A549 (cell line): ENCODE measurements at regions not wholly inside any gene's neighbourhood (a gene's known extent, or its start where the extent isn't known, plus 50 kb on each side); places are given as distances from the start of the nearest gene placed in this dataset.

Source experiments
- ATAC-seq, 2 experiments: fragments of 200-7000 bp in 1 of 2; fragments of >200 bp in 1 of 2; cut with Nextera tagmentation in 1 of 2; cut with Tn5 transposase in 1 of 2; 3 replicates each; pipeline versions ENCODE4 v1.8.0 to v1.9.1; 2018 to 2020; ENCODE audit warnings: mild to moderate bottlenecking in 1 of 2, moderate library complexity in 1 of 2
- CTCF ChIA-PET: fragments of 300-600 bp; sonication (Branson Sonifier 250); formaldehyde crosslinking; extraction: SDS; loops from one replicate; lab custom pipeline; 2021; ENCODE audit warnings: antibody characterized with exemption, inconsistent platforms; lab: Yijun Ruan, JAX
- POLR2A ChIA-PET: fragments of 350-600 bp; formaldehyde crosslinking; extraction: SDS; loops from one replicate; lab custom pipeline; 2021; ENCODE audit warnings: antibody characterized with exemption, inconsistent platforms; lab: Yijun Ruan, JAX
- DNase-seq, 2 experiments: peaks; one replicate each; pipeline versions ENCODE4 v3.0.0 to v3.0.0-alpha.2; 2011 to 2016; ENCODE audit warnings: low read depth in 1 of 2, low spot score in 1 of 2
- FAIRE-seq: peaks from 2 replicates; lab custom pipeline; 2011; peaks lifted over from hg19 to GRCh38; lab: Jason Lieb, UNC
- H3K27ac ChIP-seq, 2 experiments: fragments of >200 bp; sonication (Bioruptor Twin); formaldehyde crosslinking; 3 replicates each; pipeline ENCODE4 v1.5.1; 2016 to 2017
- H3K4me1 ChIP-seq: fragments of >200 bp; sonication (Bioruptor Twin); formaldehyde crosslinking; 3 replicates; pipeline ENCODE4 v1.6.1; 2016
- H3K4me2 ChIP-seq: fragments of >200 bp; sonication (Bioruptor Twin); formaldehyde crosslinking; 3 replicates; pipeline ENCODE4 v1.6.1; 2016
- H3K4me3 ChIP-seq: fragments of >200 bp; sonication (Bioruptor Twin); formaldehyde crosslinking; 3 replicates; pipeline ENCODE4 v1.5.1; 2016
- H3K9me3 ChIP-seq: fragments of >200 bp; sonication (Bioruptor Twin); formaldehyde crosslinking; 3 replicates; pipeline ENCODE4 v1.6.1; 2016
- BHLHE40 ChIP-seq: IDR thresholded peaks from 2 replicates; pipeline ENCODE4 v1.6.1; 2012; ENCODE audit warnings: low read depth, low read length, inconsistent platforms
- CEBPB ChIP-seq, 2 experiments: fragments of >200 bp in 1 of 2; sonication (Bioruptor Twin) in 1 of 2; formaldehyde crosslinking in 1 of 2; IDR thresholded peaks; 2 replicates each; pipeline ENCODE4 v1.6.1; 2012 to 2016
- CHD2 ChIP-seq: fragments of 150-350 bp; IDR thresholded peaks from 2 replicates; pipeline ENCODE4 v1.6.1; 2014; ENCODE audit warnings: low read length; ENCODE audit not compliant: partially characterized antibody
- CHD4 ChIP-seq: fragments of 200-600 bp; sonication (generic); IDR thresholded peaks from 2 replicates; pipeline ENCODE4 v1.6.1; 2016; ENCODE audit warnings: antibody characterized with exemption, mild to moderate bottlenecking, borderline replicate concordance
- EP300 ChIP-seq, 2 experiments: fragments of >200 bp; sonication (Bioruptor Twin); formaldehyde crosslinking; IDR thresholded peaks; 2 replicates in 1 of 2; 3 replicates in 1 of 2; pipeline ENCODE4 v1.6.1; 2016 to 2017
- FOSB ChIP-seq: fragments of 250-450 bp; sonication (Bioruptor Pico); IDR thresholded peaks from 2 replicates; pipeline ENCODE4 v1.5.0; 2020; ENCODE audit warnings: mild to moderate bottlenecking, moderate library complexity
- HEYL ChIP-seq: fragments of 250-450 bp; sonication (Bioruptor Pico); IDR thresholded peaks from 2 replicates; pipeline ENCODE4 v1.8.0; 2021; ENCODE audit warnings: mild to moderate bottlenecking, moderate library complexity
- JUN ChIP-seq, 2 experiments: fragments of >200 bp; sonication (Bioruptor Twin); formaldehyde crosslinking; IDR thresholded peaks; 2 replicates in 1 of 2; 3 replicates in 1 of 2; pipeline ENCODE4 v1.6.1; 2016 to 2017
- MAZ ChIP-seq: fragments of 150-350 bp; IDR thresholded peaks from 2 replicates; pipeline ENCODE4 v1.6.1; 2014; ENCODE audit warnings: antibody characterized with exemption, low read depth, low read length, borderline replicate concordance
- PHF8 ChIP-seq: fragments of 200-600 bp; sonication (generic); IDR thresholded peaks from 2 replicates; pipeline ENCODE4 v1.6.1; 2016; ENCODE audit warnings: low read depth, mild to moderate bottlenecking, antibody characterized with exemption, moderate library complexity, borderline replicate concordance
- POLR2A ChIP-seq: IDR thresholded peaks from 2 replicates; pipeline ENCODE4 v1.6.1; 2012; ENCODE audit warnings: mild to moderate bottlenecking, low read length
- RAD21 ChIP-seq, 2 experiments: fragments of >200 bp in 1 of 2; sonication (Bioruptor Twin) in 1 of 2; formaldehyde crosslinking in 1 of 2; IDR thresholded peaks in 1 of 2; conservative IDR thresholded peaks in 1 of 2; 2 replicates in 1 of 2; 3 replicates in 1 of 2; pipeline ENCODE4 v1.6.1; 2012 to 2018; ENCODE audit warnings: inconsistent platforms in 1 of 2
- RARB ChIP-seq: fragments of 250-450 bp; sonication (Bioruptor Pico); IDR thresholded peaks from 2 replicates; pipeline ENCODE4 v1.8.0; 2021; ENCODE audit warnings: mild to moderate bottlenecking, moderate library complexity
- ZC3H11A ChIP-seq: fragments of 450-650 bp; IDR thresholded peaks from 2 replicates; pipeline ENCODE4 v1.6.1; 2014; ENCODE audit warnings: antibody characterized with exemption, mild to moderate bottlenecking
- ZFP36 ChIP-seq: fragments of 450-650 bp; IDR thresholded peaks from 2 replicates; pipeline ENCODE4 v1.6.1; 2014; ENCODE audit warnings: borderline replicate concordance; ENCODE audit not compliant: partially characterized antibody
- ZSCAN20 ChIP-seq: fragments of 250-450 bp; sonication (Bioruptor Pico); IDR thresholded peaks from 2 replicates; pipeline ENCODE4 v1.8.0; 2022; ENCODE audit warnings: mild to moderate bottlenecking, moderate library complexity
- WGBS: methylation state at CpG from one replicate; pipeline ENCODE4 v1.1.6; 2017; ENCODE audit errors: missing lambda C conversion rate; 5-methylcytosine and 5-hydroxymethylcytosine counted together
- TF ChIP-seq, protein P1 (sequence below): fragments of >200 bp; sonication (Bioruptor Twin); formaldehyde crosslinking; IDR thresholded peaks from 2 replicates; pipeline ENCODE4 v1.6.1; 2016
- TF ChIP-seq, protein P2 (sequence below): fragments of 150-350 bp; IDR thresholded peaks from 2 replicates; pipeline ENCODE4 v1.6.1; 2014; ENCODE audit warnings: low read depth, mild to moderate bottlenecking, low read length
- TF ChIP-seq, protein P3 (sequence below): fragments of 250-450 bp; sonication (Bioruptor Pico); IDR thresholded peaks from 2 replicates; pipeline ENCODE4 v1.5.0; 2020; ENCODE audit warnings: low read depth, mild to moderate bottlenecking, moderate library complexity
- TF ChIP-seq, protein P4 (sequence below): fragments of >200 bp; sonication (Bioruptor Twin); formaldehyde crosslinking; IDR thresholded peaks from 3 replicates; pipeline ENCODE4 v1.5.1; 2016
- TF ChIP-seq, protein P5 (sequence below): fragments of 450-650 bp; IDR thresholded peaks from 2 replicates; pipeline ENCODE4 v1.6.1; 2014; ENCODE audit warnings: antibody characterized with exemption
- TF ChIP-seq, protein P6 (sequence below): IDR thresholded peaks from 2 replicates; pipeline ENCODE4 v1.6.1; 2012

DNA sequence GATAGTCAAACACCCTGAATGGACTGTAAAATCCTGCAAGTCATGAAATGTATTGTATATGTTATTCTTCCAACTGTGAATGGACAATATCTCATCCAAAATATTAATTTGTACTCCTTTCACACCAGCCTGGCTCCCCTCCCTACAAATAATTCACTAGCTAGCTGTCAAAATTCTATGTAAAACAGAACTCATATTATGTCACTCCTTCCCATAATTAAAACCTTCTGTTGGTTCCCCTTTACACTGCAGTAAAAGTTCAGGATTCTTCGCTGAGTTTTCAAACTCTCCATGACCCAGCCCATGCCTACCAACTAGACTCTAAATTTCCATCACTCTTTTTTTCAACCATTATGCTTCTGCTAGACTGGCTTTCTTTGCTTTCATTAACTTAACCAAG lies 857.1 kb downstream of the TAF11L14 start:
- ATAC-seq (no peak), FAIRE-seq (no peak), DNase-seq (no peak)
- H3K4me3 ChIP-seq = no peak overlapping the region
- TF ChIP-seq, protein P1, sequence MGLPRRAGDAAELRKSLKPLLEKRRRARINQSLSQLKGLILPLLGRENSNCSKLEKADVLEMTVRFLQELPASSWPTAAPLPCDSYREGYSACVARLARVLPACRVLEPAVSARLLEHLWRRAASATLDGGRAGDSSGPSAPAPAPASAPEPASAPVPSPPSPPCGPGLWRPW = no peak
- TF ChIP-seq ZFP36 = no peak
- H3K27ac ChIP-seq = no peak overlapping the region
- H3K4me1 ChIP-seq = no peaks in the 10 kb centered on the region
- POLR2A ChIA-PET = no interaction called here
- H3K4me2 ChIP-seq = no peak overlapping the region
- CTCF ChIA-PET = no interaction called here
- 14% methylated on average over 1 of the region's 1 CpG for WGBS
- no peaks in the 10 kb centered on the region for H3K9me3 ChIP-seq

DNA sequence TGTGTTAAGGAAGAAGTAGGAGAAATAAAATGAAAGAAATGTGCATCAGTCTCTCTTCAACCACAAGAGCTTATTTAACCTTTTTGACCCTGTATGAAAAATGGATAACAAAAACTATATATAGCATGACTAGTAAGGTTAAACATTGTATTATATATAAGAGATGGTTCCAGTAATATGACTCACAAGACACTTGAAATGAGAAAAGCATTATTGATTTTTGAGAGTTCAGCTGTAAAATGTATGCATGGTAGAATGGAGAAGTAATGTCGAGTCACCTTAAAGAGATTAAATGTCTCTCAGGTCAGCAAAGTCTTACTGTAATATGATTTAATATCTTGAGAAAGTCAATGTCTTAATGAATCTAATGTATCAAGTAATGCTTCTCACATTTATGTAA lies 860.9 kb downstream of the TAF11L14 start:
- CTCF ChIA-PET = no interaction called here
- no peak for ATAC-seq

DNA sequence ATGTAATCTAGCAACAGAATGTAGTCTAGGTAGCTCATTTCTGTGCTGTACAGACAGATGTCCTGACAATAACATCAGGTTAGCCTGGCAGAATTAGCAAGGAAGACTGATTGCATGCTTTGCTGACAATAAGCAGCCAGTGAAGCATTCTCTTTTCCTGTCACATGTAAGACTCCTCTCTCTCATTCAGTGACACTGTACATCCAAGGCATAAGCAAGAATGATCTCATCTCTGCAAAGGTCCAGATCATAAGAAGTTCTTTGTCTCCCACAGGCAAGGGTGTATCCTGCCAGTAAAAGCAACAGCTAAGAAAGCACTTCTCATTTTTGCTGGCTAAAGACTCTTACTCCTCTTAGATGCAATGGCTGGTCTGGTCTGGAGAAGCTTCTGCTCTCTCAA lies 861.8 kb downstream of the TAF11L14 start:
- Histone ChIP-seq H3K4me2 (no peak overlapping the region), H3K4me3 (no peak overlapping the region), H3K9me3 (no peaks in the 10 kb centered on the region), H3K27ac (no peak overlapping the region), H3K4me1 (no peaks in the 10 kb centered on the region)
- TF ChIP-seq, protein P2, sequence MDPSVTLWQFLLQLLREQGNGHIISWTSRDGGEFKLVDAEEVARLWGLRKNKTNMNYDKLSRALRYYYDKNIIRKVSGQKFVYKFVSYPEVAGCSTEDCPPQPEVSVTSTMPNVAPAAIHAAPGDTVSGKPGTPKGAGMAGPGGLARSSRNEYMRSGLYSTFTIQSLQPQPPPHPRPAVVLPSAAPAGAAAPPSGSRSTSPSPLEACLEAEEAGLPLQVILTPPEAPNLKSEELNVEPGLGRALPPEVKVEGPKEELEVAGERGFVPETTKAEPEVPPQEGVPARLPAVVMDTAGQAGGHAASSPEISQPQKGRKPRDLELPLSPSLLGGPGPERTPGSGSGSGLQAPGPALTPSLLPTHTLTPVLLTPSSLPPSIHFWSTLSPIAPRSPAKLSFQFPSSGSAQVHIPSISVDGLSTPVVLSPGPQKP = no peak
- TF ChIP-seq, protein P3, sequence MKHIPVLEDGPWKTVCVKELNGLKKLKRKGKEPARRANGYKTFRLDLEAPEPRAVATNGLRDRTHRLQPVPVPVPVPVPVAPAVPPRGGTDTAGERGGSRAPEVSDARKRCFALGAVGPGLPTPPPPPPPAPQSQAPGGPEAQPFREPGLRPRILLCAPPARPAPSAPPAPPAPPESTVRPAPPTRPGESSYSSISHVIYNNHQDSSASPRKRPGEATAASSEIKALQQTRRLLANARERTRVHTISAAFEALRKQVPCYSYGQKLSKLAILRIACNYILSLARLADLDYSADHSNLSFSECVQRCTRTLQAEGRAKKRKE (CRISPR knock-in tag) = no peak
- TF ChIP-seq ZFP36 = no peak
- no peak for TF ChIP-seq RARB (CRISPR knock-in tag)
- TF ChIP-seq CEBPB (IDR thresholded peaks at IDR 0.05) = no peak
- TF ChIP-seq CHD4 = no peak
- no peak for TF ChIP-seq FOSB
- TF ChIP-seq, protein P4, sequence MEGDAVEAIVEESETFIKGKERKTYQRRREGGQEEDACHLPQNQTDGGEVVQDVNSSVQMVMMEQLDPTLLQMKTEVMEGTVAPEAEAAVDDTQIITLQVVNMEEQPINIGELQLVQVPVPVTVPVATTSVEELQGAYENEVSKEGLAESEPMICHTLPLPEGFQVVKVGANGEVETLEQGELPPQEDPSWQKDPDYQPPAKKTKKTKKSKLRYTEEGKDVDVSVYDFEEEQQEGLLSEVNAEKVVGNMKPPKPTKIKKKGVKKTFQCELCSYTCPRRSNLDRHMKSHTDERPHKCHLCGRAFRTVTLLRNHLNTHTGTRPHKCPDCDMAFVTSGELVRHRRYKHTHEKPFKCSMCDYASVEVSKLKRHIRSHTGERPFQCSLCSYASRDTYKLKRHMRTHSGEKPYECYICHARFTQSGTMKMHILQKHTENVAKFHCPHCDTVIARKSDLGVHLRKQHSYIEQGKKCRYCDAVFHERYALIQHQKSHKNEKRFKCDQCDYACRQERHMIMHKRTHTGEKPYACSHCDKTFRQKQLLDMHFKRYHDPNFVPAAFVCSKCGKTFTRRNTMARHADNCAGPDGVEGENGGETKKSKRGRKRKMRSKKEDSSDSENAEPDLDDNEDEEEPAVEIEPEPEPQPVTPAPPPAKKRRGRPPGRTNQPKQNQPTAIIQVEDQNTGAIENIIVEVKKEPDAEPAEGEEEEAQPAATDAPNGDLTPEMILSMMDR = no peak
- TF ChIP-seq EP300 (IDR thresholded peaks at IDR 0.05) = no peak
- ATAC-seq (no peak), FAIRE-seq (no peak), DNase-seq (no peak)
- CTCF ChIA-PET = no interaction called here
- POLR2A ChIA-PET = no interaction called here

More for the DNA sequence above, 860.9 kb downstream of the TAF11L14 start:
- DNase-seq = no peak
- Histone ChIP-seq H3K4me2 (no peak overlapping the region), H3K4me3 (no peak overlapping the region), H3K4me1 (no peaks in the 10 kb centered on the region), H3K27ac (no peak overlapping the region), H3K9me3 (no peaks in the 10 kb centered on the region)
- WGBS = 3% methylated on average over 1 of the region's 1 CpG
- POLR2A ChIA-PET = no interaction called here
- no peak for TF ChIP-seq CHD2
- TF ChIP-seq BHLHE40 = no peak
- no peak for TF ChIP-seq PHF8
- TF ChIP-seq RAD21 (conservative IDR thresholded peaks at IDR 0.05 in 1 of 2, IDR thresholded peaks at IDR 0.05 in 1 of 2) = no peak
- no peak for TF ChIP-seq HEYL (CRISPR knock-in tag)
- TF ChIP-seq CHD4 = no peak
- no peak for TF ChIP-seq POLR2A
- no peak for FAIRE-seq

DNA sequence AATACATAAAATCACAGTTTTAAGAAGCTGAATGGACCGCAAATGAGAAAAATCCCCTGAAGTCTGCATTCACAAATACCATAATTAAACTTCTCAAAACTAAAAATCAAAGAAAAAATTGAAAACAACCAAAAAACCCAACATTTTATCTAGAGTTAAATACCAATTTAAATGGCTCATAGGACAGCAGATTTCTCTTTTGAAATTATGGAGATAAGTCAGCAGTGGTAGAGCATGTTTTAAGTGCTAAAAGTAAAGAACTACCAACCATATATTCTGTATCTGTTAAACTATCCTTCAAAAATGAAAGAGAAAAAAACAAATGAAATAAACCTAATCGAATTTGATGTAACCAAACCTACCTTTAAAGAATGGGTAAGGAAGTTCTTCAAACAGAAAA lies 862.8 kb downstream of the TAF11L14 start:
- no peak overlapping the region for H3K4me2 ChIP-seq
- FAIRE-seq (no peak), ATAC-seq (no peak), DNase-seq (no peak)
- H3K9me3 ChIP-seq = no peaks in the 10 kb centered on the region
- CTCF ChIA-PET = no interaction called here
- TF ChIP-seq ZFP36 (no peak), ZSCAN20 (CRISPR knock-in tag) (no peak), BHLHE40 (no peak), MAZ (no peak), ZC3H11A (no peak), JUN (IDR thresholded peaks at IDR 0.05) (no peak)
- TF ChIP-seq, protein P5, sequence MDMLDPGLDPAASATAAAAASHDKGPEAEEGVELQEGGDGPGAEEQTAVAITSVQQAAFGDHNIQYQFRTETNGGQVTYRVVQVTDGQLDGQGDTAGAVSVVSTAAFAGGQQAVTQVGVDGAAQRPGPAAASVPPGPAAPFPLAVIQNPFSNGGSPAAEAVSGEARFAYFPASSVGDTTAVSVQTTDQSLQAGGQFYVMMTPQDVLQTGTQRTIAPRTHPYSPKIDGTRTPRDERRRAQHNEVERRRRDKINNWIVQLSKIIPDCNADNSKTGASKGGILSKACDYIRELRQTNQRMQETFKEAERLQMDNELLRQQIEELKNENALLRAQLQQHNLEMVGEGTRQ = no peak
- TF ChIP-seq, protein P6, sequence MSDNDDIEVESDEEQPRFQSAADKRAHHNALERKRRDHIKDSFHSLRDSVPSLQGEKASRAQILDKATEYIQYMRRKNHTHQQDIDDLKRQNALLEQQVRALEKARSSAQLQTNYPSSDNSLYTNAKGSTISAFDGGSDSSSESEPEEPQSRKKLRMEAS = no peak
- TF ChIP-seq, protein P3 (CRISPR knock-in tag) = no peak
- WGBS = 1% methylated on average over 2 of the region's 2 CpGs
- no peaks in the 10 kb centered on the region for H3K4me1 ChIP-seq
- no peak overlapping the region for H3K27ac ChIP-seq
- no peak overlapping the region for H3K4me3 ChIP-seq
- POLR2A ChIA-PET = no interaction called here
